GM21825 (cell line): ENCODE measurements at regions not wholly inside any gene's neighbourhood (a gene's known extent, or its start where the extent isn't known, plus 50 kb on each side); places are given as distances from the start of the nearest gene placed in this dataset.
"Not testable (repeated sequence)": the region's sequence is repeated elsewhere in the genome, so short reads cannot be mapped to it uniquely, and the experiment has no call there.

ENCODE experiments used
- ATAC-seq: cut with Tn5 transposase; IDR thresholded peaks from one replicate; pipeline ENCODE4 v1.9.1; 2021; ENCODE audit warnings: mild to moderate bottlenecking, moderate library complexity; ENCODE audit not compliant: unreplicated experiment

GRCh38 chr21:5065240-5066211, 5455.9 kb upstream of the TPTE start:
- peak; percentile 69 for ATAC-seq

- not testable (repeated sequence) for ATAC-seq
Observed at GRCh38 chr21:5066682-5067251, 5454.6 kb upstream of the TPTE start.

- not testable (repeated sequence) for ATAC-seq
Observed at GRCh38 chr21:5067326-5068048, 5453.9 kb upstream of the TPTE start.

GRCh38 chr21:5068649-5069048, 5452.7 kb upstream of the TPTE start:
- ATAC-seq, result not testable (repeated sequence)

GRCh38 chr21:5071180-5071579, 5450.2 kb upstream of the TPTE start:
- ATAC-seq, result not testable (repeated sequence)

GRCh38 chr21:5076854-5077253, 5444.5 kb upstream of the TPTE start:
- ATAC-seq, result not testable (repeated sequence)

GRCh38 chr21:5079361-5079760, 5442.0 kb upstream of the TPTE start:
- ATAC-seq, result not testable (repeated sequence)

- ATAC-seq, result not testable (repeated sequence)
Observed at GRCh38 chr21:5080015-5080414, 5441.4 kb upstream of the TPTE start.

GRCh38 chr21:5084246-5084645, 5437.1 kb upstream of the TPTE start:
- ATAC-seq, result not testable (repeated sequence)

- ATAC-seq, result not testable (repeated sequence)
Observed at GRCh38 chr21:5085456-5085855, 5435.9 kb upstream of the TPTE start.

GRCh38 chr21:5086416-5086815, 5435.0 kb upstream of the TPTE start:
- ATAC-seq, result peak; percentile 59

- ATAC-seq, result not testable (repeated sequence)
Observed at GRCh38 chr21:5088820-5089219, 5432.6 kb upstream of the TPTE start.

GRCh38 chr21:5089399-5090089, 5431.8 kb upstream of the TPTE start:
- ATAC-seq, result not testable (repeated sequence)

- not testable (repeated sequence) for ATAC-seq
Observed at GRCh38 chr21:5090132-5091079, 5431.0 kb upstream of the TPTE start.

GRCh38 chr21:5091274-5091673, 5430.1 kb upstream of the TPTE start:
- ATAC-seq, result not testable (repeated sequence)

- not testable (repeated sequence) for ATAC-seq
Observed at GRCh38 chr21:5095628-5096027, 5425.8 kb upstream of the TPTE start.

GRCh38 chr21:5098010-5098743, 5423.2 kb upstream of the TPTE start:
- ATAC-seq, result not testable (repeated sequence)

GRCh38 chr21:5100604-5101174, 5420.7 kb upstream of the TPTE start:
- ATAC-seq, result not testable (repeated sequence)
